HG02852 (cell line): ENCODE measurements at regions not wholly inside any gene's neighbourhood (a gene's known extent, or its start where the extent isn't known, plus 50 kb on each side); places are given as distances from the start of the nearest gene placed in this dataset.

Experiments
- ATAC-seq: cut with Tn5 transposase; IDR thresholded peaks from one replicate; pipeline ENCODE4 v1.9.1; 2021; ENCODE audit warnings: mild to moderate bottlenecking, moderate library complexity; ENCODE audit not compliant: unreplicated experiment

GRCh38 chr4:180792541-180792940 lies 1450.7 kb upstream of the TENM3 start:
- ATAC-seq: no peak

- ATAC-seq: no peak
These were observed 1448.9 kb upstream of the TENM3 start for GRCh38 chr4:180794333-180794732.

- no peak for ATAC-seq
These were observed 1445.1 kb upstream of the TENM3 start for GRCh38 chr4:180798036-180798577.

- no peak for ATAC-seq
These were observed 1443.4 kb upstream of the TENM3 start for GRCh38 chr4:180799798-180800197.

DNA sequence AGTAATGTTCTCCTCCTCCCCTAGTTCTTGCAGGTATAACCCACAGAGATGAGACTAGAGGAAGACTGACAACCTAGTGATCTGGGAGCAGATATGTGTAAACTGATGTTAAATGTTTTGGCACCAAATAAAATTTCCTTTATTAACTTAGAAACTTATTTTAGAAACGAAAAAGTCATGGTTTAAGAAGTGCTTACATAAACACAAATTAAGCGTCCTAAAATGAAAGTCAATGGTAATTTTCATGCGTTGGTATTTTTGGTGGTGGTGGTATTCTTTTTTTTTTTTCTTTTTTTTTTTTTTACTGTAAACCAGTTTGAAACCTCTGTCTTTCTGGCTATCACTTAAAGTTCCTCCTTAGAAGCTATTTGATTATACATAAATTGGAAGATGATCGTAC lies 1438.1 kb upstream of the TENM3 start:
- no peak for ATAC-seq

DNA sequence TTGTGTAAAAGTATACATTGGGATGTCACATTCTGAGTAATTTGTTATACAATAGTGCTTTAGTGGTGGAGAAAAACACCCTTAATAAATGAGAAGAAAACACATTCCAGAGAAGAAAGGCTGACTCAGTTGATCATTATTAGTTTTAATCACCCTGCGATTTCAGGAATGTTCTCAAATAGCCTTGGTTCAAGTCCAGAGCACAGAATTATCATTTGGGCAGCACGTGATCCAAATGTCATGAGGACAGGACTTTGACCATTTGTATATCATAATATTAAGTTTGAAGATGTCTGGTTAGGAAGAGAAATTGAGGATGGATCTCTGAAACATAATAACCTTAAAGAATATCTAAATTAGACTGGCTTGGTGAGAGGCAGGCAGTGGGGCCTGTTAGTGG lies 1434.3 kb upstream of the TENM3 start:
- ATAC-seq: no peak

GRCh38 chr4:180809439-180809838 lies 1433.8 kb upstream of the TENM3 start:
- ATAC-seq: no peak

DNA sequence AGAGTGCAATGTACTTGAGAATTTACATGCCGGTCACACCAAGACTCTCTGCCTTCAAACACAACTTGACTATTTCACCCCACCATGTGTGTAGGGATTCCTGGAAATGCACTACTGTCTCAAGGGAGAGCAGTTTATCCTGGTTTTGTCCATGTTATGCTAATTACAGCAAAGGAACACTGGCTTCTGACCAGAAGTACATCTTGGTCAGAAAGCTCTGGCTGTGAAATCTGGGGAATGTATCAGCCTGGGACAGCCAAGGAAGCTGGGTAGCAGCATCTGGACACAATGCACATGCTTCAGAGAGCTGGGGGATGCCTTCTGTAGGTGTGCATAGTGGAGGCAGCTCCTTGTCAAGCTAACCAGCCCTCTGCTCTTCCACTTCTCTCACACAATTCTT lies 1432.6 kb upstream of the TENM3 start:
- ATAC-seq: no peak

DNA sequence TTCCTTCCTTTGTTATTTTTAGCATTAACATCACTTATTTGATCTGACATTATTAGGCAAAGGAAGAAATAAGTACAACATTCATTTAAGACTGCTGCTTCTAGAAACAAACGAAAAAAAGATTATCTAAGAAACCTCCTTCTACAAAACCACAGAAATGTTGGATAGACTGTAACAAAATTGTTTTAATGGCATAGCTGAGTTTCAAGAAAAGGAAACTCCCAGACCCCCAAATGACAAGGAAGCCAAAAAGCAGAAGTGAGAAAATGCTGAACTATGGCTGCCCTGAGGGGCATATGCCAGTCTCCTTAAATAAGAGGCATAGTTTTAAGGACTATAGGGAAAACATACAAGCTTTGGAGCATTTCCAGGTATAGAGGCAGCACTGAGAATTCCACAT lies 1431.6 kb upstream of the TENM3 start:
- no peak for ATAC-seq

DNA sequence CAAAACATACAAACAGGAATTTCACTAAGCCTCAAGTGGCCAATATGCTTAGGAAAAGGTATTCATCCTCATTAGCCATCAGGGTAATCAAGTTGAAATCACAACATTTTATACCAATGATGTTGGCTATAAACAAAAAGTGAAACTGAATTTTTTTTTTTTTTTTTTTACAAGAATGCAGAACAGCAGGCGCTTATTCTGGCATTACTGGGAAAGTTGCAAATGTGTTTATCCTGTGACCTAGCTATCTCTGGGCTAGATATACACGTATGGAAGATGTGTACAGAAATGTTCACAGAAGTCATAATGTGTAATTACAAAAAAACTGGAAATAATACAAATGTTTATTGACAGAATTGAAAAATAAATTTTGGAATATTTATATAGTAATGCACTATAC lies 1430.4 kb upstream of the TENM3 start:
- ATAC-seq: no peak

DNA sequence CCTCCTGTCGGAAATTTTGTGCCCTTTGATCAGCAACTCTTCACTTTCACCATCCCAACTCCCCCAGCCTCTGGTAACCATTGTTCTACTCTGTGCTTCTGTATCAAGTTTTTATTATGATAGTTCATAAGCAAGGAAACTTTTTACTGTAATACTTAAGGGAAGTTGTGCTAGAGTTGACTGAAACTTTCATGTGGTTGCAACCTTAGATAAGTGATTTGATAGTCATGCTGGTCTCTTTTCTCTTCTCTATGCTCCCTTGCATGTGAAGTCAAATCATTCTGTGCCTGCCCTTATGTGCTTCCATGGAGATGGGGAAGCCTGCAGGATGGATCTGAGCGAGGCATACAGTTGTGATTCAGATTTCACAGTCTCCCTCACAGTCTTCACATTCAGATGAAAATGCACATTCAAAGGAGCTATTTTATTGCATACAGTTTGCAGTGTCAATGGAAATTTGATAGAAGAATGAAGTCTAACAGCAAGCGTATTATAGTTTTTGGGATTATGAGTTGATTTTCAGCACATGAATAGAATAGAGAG lies 1428.3 kb upstream of the TENM3 start:
- no peak for ATAC-seq

GRCh38 chr4:180817529-180817928 lies 1425.7 kb upstream of the TENM3 start:
- no peak for ATAC-seq

GRCh38 chr4:180823108-180823507 lies 1420.1 kb upstream of the TENM3 start:
- no peak for ATAC-seq

DNA sequence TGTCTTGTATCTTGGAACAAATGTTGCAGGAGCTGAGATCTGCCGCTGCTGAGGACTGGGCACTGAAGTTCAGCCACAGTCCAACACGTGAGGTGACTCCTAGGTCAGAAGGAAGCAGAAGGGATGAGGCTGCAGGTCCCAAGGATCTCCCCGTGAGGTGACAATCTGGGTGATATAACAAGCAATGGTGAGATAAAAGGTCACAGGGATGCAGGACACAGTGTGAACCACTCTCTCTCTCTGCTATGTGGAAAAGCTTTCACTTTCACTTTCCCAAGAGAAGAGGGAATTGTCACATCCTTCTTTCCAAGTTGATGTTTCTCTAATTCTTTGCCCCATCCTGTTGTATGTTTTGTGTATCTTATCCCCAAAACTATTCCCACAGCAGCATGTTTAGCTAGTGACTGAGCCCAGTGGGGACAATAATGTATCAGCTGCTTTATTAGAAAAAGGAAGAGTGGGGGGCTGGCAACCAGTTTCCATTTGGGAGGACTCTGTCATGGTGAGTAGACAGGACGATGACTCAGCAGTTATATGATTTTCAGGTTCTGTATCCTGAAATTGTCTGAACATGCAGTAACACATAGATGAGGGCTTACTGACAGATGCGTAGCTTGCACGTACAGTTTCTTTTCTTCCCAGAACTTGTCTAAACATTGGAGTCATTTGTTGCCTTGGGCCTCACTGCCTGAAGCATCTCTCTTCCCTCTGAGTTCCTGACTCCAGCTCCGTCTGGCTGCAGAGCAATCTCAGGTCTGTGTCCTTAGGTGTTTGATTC lies 1415.8 kb upstream of the TENM3 start:
- no peak for ATAC-seq

DNA sequence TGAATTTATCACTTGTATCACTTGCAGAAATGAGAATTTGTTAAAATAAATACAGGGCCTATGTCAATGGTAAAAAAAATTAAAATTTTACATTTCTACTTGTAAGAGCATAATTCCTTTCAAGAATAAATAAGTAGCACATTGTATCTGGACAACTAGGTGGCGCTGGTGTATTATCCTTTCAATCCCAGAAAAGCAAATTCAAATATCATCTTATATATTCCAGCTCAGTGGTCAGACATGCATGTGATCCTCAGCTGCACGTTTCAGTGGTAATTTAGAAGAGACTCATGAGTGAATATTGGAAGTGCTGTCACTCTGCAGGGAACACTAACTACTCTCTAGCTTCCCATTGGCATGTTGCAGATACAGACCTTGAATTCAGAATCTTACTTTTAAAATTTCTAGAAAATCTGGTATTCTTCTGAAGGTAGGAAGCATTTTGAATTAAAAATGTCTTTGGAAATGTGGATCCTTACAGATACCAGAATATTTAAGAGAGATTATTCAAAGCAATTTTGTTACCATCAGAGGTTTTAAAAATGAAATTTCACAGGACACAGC lies 1414.7 kb upstream of the TENM3 start:
- no peak for ATAC-seq

- no peak for ATAC-seq
These were observed 1411.1 kb upstream of the TENM3 start for GRCh38 chr4:180832073-180832472.

DNA sequence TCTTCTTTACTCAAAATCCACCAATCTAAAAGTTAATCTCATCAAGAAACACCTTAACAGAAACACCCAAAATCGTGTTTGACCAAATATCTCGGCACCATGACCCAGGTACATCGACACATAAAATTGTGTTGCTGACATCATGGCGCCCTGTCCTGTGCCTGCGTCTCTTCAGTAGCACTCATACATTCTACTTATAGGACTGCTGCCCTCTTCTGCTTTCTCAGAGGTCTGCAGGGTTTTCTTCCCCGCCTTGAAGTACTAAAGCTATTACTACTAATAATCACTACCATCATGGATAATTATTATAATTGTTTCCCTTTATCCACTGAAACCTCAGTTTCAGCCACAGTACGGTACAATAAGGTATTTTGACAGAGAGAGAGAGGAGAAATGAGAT lies 1403.1 kb upstream of the TENM3 start:
- no peak for ATAC-seq

- ATAC-seq: no peak
These were observed 1392.8 kb upstream of the TENM3 start for GRCh38 chr4:180850318-180850940.

GRCh38 chr4:180852738-180853137 lies 1390.5 kb upstream of the TENM3 start:
- ATAC-seq: no peak

GRCh38 chr4:180855184-180855583 lies 1388.0 kb upstream of the TENM3 start:
- no peak for ATAC-seq

DNA sequence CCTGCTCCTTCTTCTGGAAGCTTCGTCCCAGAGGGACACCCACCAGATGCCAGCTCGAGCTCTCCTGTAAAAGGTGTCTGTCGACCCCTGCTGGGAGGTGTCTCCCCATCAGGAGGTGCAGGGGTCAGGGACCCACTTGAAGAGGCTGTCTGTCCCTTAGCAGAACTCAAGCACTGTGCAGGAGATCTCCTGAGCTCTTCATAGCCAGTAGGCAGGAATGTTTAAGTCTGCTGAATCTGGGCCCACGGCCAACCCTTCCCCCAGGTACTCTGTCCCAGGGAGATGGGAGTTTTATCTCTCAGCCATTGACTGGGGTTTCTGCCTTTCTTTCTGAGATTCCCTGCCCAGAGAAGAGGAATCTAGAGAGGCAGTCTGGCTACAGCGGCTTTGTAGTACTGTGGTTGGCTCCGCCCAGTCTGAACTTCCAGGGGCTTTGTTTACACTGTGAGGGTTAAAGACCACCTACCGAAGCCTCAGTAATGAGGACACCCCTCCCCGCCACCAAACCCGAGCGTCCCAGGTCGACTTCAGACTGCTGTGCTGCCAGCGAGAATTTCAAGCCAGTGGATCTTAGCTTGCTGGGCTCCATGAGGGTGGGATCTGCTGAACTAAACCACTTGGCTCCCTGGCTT lies 1383.0 kb upstream of the TENM3 start:
- ATAC-seq: no peak
